ENCODE measurements at regions not wholly inside any gene's neighbourhood (a gene's known extent, or its start where the extent isn't known, plus 50 kb on each side); places are given as distances from the start of the nearest gene placed in this dataset.
"Not testable (repeated sequence)": the region's sequence is repeated elsewhere in the genome, so short reads cannot be mapped to it uniquely, and the experiment has no call there.

DNA sequence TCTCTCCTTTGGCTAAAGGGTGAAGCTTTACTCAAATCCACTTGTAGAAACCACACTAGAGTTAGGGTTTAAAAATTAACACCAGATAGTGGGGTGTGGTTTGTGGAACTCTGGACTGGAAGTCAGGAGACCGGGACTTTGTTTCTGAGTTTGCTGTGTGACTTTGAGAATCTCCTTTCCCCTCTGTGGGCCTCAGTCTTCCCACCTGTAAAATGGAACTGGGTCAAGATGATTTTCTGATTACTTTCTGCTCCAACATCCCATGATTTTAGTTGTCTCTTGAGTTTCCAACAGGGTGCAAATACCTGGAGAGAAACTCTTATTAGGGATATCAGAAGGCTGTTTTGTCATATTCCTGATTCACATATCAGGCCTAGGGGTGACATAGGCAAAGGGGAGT, 301.0 kb downstream of the MIAT start:
- 80% methylated on average over 1 of the region's 1 CpG; no CpG with 5 or more reads in 1 of the 2 experiments for WGBS, 2 experiments (ENCODE audit: insufficient coverage in 2 of 2)
- no peak overlapping the region for H3K4me3 ChIP-seq (ENCODE audit: extremely low read depth, insufficient read depth, low read length, poor library complexity, severe bottlenecking)

GRCh38 chr22:26964642-26965041, 307.3 kb downstream of the MIAT start:
- H3K4me3 ChIP-seq (ENCODE audit: extremely low read depth, insufficient read depth, low read length, poor library complexity, severe bottlenecking): no peak overlapping the region
- H3K4me1 ChIP-seq (ENCODE audit: control insufficient read depth, insufficient read depth, low read length, poor library complexity, severe bottlenecking): no peaks in the 10 kb centered on the region
- no peaks in the 10 kb centered on the region for H3K36me3 ChIP-seq (ENCODE audit: control insufficient read depth, insufficient read depth, low read length)
- no peaks in the 10 kb centered on the region for H3K9me3 ChIP-seq (ENCODE audit: control insufficient read depth, low read length)
- 82 to 90% methylated on average over 1 of the region's 1 CpG for WGBS, 2 experiments (ENCODE audit: insufficient coverage in 2 of 2)
- H3K27ac ChIP-seq (ENCODE audit: low read depth, low read length, severe bottlenecking): no peak overlapping the region

More for the DNA sequence above, 301.0 kb downstream of the MIAT start:
- Histone ChIP-seq H3K4me1 (ENCODE audit: control insufficient read depth, insufficient read depth, low read length, poor library complexity, severe bottlenecking) (no peaks in the 10 kb centered on the region), H3K27ac (ENCODE audit: low read depth, low read length, severe bottlenecking) (no peak overlapping the region), H3K9me3 (ENCODE audit: control insufficient read depth, low read length) (no peaks in the 10 kb centered on the region), H3K36me3 (ENCODE audit: control insufficient read depth, insufficient read depth, low read length) (no peaks in the 10 kb centered on the region)

DNA sequence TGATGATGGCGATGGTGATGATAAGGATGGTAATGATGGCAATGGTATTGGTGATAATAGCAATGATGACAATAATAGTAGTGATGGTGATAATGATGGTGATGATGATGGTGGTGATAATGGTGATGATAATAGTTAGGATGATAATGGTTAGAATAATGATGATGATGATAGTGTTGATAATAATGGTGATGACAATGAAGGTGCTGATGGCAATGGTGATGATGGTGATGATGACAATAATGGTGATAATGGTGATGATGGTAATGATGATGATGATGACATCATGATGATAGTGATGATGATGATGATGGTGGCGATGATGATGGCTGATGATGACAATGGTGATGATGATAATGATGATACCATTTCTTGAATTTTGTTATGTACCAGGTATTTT, 309.9 kb downstream of the MIAT start:
- Histone ChIP-seq H3K36me3 (ENCODE audit: control insufficient read depth, insufficient read depth, low read length) (no peaks in the 10 kb centered on the region), H3K4me1 (ENCODE audit: control insufficient read depth, insufficient read depth, low read length, poor library complexity, severe bottlenecking) (no peaks in the 10 kb centered on the region), H3K9me3 (ENCODE audit: control insufficient read depth, low read length) (no peaks in the 10 kb centered on the region), H3K4me3 (ENCODE audit: extremely low read depth, insufficient read depth, low read length, poor library complexity, severe bottlenecking) (no peak overlapping the region), H3K27ac (ENCODE audit: low read depth, low read length, severe bottlenecking) (no peak overlapping the region)
- 88 to 91% methylated on average over 1 of the region's 2 CpGs for WGBS, 2 experiments (ENCODE audit: insufficient coverage in 2 of 2)

DNA sequence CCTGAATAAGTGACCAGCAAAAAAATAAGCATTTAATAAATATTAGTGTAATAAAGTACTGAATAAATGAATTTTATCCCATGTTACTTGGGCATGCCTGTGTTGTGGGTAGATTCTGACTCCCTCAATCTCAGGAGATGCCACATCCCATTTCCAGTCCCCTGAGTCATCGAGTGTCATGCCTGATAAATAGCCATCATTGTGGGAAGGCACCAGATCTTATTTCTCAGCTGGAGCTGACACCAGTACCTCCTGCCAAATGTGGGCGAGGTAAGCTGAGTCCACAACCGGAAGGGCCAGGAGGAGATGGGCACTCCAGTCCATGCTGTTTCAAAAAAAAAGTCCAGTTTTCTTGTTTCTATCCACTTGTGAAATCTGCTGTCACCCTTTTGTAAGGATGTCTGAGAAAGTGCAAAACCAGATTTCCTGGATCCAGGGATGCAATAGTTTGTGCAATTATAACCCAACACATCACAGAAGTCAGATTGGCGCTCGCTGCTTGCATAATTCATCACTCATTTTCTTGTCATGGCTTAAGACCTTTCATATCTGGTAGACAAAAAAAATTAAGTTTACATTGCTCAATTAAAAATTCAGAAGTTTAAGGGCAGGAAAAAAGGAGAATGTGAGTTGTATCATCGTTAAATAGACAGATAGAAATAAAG, 311.6 kb downstream of the MIAT start:
- 76 to 79% methylated on average over 4 of the region's 6 CpGs for WGBS, 2 experiments (ENCODE audit: insufficient coverage in 2 of 2)
- Histone ChIP-seq H3K27ac (ENCODE audit: low read depth, low read length, severe bottlenecking) (no peak overlapping the region), H3K36me3 (ENCODE audit: control insufficient read depth, insufficient read depth, low read length) (no peaks in the 10 kb centered on the region), H3K9me3 (ENCODE audit: control insufficient read depth, low read length) (no peaks in the 10 kb centered on the region), H3K4me3 (ENCODE audit: extremely low read depth, insufficient read depth, low read length, poor library complexity, severe bottlenecking) (no peak overlapping the region), H3K4me1 (ENCODE audit: control insufficient read depth, insufficient read depth, low read length, poor library complexity, severe bottlenecking) (no peaks in the 10 kb centered on the region)

GRCh38 chr22:26970809-26971394, 313.5 kb downstream of the MIAT start:
- Histone ChIP-seq H3K27ac (ENCODE audit: low read depth, low read length, severe bottlenecking) (no peak overlapping the region), H3K4me1 (ENCODE audit: control insufficient read depth, insufficient read depth, low read length, poor library complexity, severe bottlenecking) (peaks cover 13% of the 10 kb centered on the region), H3K36me3 (ENCODE audit: control insufficient read depth, insufficient read depth, low read length) (no peaks in the 10 kb centered on the region), H3K9me3 (ENCODE audit: control insufficient read depth, low read length) (no peaks in the 10 kb centered on the region), H3K4me3 (ENCODE audit: extremely low read depth, insufficient read depth, low read length, poor library complexity, severe bottlenecking) (no peak overlapping the region)
- 30 to 40% methylated on average over 1 to 2 of the region's 5 CpGs for WGBS, 2 experiments (ENCODE audit: insufficient coverage in 2 of 2)

DNA sequence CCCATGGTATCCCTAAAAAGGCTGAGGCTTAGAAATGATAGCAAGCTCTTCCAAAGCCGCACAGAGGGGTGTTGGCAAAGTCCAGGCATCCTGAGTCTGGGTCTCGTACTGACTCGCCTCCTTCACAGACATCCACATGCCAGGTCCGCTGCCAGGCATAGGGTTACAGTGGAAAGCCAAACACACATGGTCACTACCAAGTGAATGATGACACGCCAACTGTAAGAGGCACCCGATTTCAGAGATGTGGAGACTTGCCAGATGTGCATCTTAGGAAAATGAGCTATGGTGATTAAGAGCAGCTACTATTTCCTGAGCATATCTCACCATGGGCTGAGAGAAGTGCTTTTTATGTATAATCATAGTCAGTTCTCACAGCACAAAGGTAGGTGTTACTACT, 314.9 kb downstream of the MIAT start:
- 91 to 100% methylated on average over 3 to 6 of the region's 6 CpGs for WGBS, 2 experiments (ENCODE audit: insufficient coverage in 2 of 2)
- Histone ChIP-seq H3K4me3 (ENCODE audit: extremely low read depth, insufficient read depth, low read length, poor library complexity, severe bottlenecking) (no peak overlapping the region), H3K4me1 (ENCODE audit: control insufficient read depth, insufficient read depth, low read length, poor library complexity, severe bottlenecking) (peaks cover 13% of the 10 kb centered on the region), H3K36me3 (ENCODE audit: control insufficient read depth, insufficient read depth, low read length) (no peaks in the 10 kb centered on the region), H3K9me3 (ENCODE audit: control insufficient read depth, low read length) (no peaks in the 10 kb centered on the region), H3K27ac (ENCODE audit: low read depth, low read length, severe bottlenecking) (no peak overlapping the region)

DNA sequence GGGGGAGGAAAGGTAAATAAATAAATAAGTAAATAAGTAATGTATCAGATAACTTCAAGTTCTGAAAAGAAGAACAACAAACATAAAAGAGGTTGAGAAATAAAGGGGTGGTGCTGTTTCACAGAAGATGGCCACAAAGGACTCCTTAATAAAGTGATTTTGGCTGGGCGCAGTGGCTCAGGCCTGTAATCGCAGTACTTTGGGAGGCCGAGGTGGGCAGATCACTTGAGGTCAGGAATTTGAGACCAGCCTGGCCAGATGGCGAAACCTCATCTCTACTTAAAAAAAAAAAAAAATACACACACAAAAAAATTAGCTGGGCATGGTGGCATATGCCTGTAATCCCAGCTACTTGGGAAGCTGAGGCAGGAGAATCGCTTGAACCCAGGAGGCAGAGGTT, 315.5 kb downstream of the MIAT start:
- peaks cover 13% of the 10 kb centered on the region for H3K4me1 ChIP-seq (ENCODE audit: control insufficient read depth, insufficient read depth, low read length, poor library complexity, severe bottlenecking)
- H3K4me3 ChIP-seq (ENCODE audit: extremely low read depth, insufficient read depth, low read length, poor library complexity, severe bottlenecking); H3K9me3 ChIP-seq (ENCODE audit: control insufficient read depth, low read length); H3K27ac ChIP-seq (ENCODE audit: low read depth, low read length, severe bottlenecking); H3K36me3 ChIP-seq (ENCODE audit: control insufficient read depth, insufficient read depth, low read length): not testable (repeated sequence)
- WGBS, 2 experiments (ENCODE audit: insufficient coverage in 2 of 2): 80% methylated on average over 2 of the region's 5 CpGs; no CpG with 5 or more reads in 1 of the 2 experiments

DNA sequence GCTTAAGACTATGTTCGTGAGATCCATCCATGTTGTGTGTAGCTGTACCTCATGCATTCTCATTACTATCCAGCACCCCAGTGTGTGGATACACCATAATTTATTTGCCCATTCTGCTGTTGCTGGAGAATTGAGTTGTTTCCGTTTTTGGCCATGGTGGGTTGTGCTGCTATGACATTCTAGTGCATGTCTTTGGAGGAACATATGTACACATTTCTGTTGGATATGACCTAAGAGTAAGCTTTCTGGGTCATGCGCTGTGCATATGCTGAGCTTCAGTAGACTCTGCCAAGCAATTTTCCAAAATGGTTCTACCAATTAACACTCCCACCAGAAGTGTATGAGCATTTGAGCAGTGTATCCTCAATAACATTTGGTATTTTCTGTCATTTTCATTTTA, 316.6 kb downstream of the MIAT start:
- no peak overlapping the region for H3K27ac ChIP-seq (ENCODE audit: low read depth, low read length, severe bottlenecking)
- WGBS, 2 experiments (ENCODE audit: insufficient coverage in 2 of 2): 100% methylated on average over 1 to 2 of the region's 3 CpGs
- no peaks in the 10 kb centered on the region for H3K9me3 ChIP-seq (ENCODE audit: control insufficient read depth, low read length)
- no peak overlapping the region for H3K4me3 ChIP-seq (ENCODE audit: extremely low read depth, insufficient read depth, low read length, poor library complexity, severe bottlenecking)
- no peaks in the 10 kb centered on the region for H3K36me3 ChIP-seq (ENCODE audit: control insufficient read depth, insufficient read depth, low read length)
- H3K4me1 ChIP-seq (ENCODE audit: control insufficient read depth, insufficient read depth, low read length, poor library complexity, severe bottlenecking): peaks cover 13% of the 10 kb centered on the region

DNA sequence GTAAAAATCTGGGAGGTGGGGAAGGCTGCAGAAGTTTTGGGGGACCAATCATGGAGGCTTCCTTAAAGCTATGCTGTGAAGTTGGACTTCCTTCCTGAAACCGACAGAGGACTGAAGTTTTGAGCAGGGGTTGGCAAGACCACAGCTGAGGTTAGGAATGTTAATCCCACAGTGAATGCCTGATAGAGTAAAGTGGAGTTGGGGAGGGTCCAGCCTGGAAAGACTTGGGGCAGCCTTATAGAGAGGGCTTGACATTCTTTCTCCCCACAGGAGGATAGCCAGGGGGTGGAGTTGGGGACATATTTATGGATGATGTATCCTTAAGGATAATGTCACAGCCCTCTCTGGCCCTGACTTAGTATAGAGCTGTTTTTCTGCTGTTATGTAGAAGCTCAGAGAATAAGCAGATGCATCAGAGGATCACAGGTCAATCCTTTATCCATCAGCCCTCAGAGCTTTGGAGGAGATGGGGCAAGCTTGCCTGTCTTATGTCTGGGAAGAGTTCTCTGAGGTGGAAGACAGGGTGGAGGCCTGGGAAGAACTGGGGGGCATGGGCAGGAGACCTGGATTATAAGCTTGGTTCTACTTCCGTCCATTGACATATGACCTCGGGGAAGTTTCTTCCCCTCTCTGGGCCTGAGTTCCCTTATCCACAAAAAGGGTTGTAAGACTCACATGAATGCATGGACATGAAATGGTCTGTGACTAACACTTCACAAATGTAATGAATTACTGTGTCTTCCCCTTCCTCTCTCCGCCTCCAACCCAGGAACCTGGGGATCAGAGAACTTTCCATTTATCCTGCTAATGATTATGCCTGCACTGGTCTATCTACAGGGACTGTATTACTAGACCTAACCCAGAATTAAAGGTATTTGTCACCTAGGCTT, 317.8 kb downstream of the MIAT start:
- no peaks in the 10 kb centered on the region for H3K9me3 ChIP-seq (ENCODE audit: control insufficient read depth, low read length)
- H3K4me3 ChIP-seq (ENCODE audit: extremely low read depth, insufficient read depth, low read length, poor library complexity, severe bottlenecking): no peak overlapping the region
- peaks cover 13% of the 10 kb centered on the region for H3K4me1 ChIP-seq (ENCODE audit: control insufficient read depth, insufficient read depth, low read length, poor library complexity, severe bottlenecking)
- no peaks in the 10 kb centered on the region for H3K36me3 ChIP-seq (ENCODE audit: control insufficient read depth, insufficient read depth, low read length)
- H3K27ac ChIP-seq (ENCODE audit: low read depth, low read length, severe bottlenecking): no peak overlapping the region
- WGBS, 2 experiments (ENCODE audit: insufficient coverage in 2 of 2): 58 to 94% methylated on average over 2 of the region's 4 CpGs

DNA sequence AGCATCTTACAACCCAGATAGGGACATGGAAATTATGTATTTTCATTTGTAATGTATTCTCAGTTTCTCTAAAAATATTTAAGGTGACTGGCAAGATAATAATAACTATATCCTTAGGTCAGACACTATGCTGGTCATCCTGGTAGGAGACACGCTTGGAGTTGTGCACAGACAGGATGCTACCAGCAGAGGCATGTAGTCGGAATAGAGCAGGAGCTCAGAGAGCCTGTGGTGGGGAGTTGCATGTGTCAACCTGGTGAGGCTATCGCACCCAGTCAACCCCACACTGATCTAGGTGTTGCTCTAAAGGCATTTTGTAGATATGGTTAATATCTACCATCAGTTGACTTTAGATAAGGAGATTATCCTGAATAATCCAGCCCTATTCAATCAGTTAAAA, 318.5 kb downstream of the MIAT start:
- H3K27ac ChIP-seq (ENCODE audit: low read depth, low read length, severe bottlenecking): no peak overlapping the region
- WGBS, 2 experiments (ENCODE audit: insufficient coverage in 2 of 2): 83 to 100% methylated on average over 1 of the region's 3 CpGs
- H3K4me3 ChIP-seq (ENCODE audit: extremely low read depth, insufficient read depth, low read length, poor library complexity, severe bottlenecking): no peak overlapping the region
- H3K4me1 ChIP-seq (ENCODE audit: control insufficient read depth, insufficient read depth, low read length, poor library complexity, severe bottlenecking): peaks cover 13% of the 10 kb centered on the region
- H3K36me3 ChIP-seq (ENCODE audit: control insufficient read depth, insufficient read depth, low read length): no peaks in the 10 kb centered on the region
- no peaks in the 10 kb centered on the region for H3K9me3 ChIP-seq (ENCODE audit: control insufficient read depth, low read length)
